ENCODE measurements at regions not wholly inside any gene's neighbourhood (a gene's known extent, or its start where the extent isn't known, plus 50 kb on each side); places are given as distances from the start of the nearest gene placed in this dataset.

DNA sequence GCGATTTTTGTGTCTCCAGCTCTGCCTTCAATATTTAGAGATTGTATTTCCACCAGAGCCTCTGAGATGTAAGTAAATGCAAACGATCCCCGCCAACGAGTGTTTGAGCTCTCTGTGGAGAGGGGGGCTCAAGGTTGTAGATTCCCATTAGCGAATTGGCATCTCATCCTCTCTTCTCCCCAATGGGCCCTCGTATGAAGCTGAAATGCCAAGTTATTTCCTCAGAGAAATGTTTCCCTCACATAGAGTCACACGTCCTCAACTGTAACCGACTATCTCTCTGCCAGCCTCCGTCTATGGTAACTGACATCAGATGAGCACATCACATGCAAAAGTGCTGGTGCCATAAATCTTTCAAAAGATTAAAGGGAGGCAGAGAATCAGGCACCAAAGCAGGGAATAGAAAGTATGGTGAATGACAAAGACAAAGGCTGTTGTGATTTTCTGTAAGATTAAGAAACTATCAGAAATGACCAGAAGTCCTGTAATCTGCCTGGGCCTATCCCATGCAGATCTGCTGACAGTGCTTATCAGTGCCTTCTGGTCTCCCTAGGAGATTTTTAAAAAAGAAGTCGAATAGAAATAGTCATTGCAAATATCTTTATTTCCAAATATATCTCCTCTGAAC lies 157.1 kb downstream of the PDGFRA start:
- no peak overlapping the region for H4K8ac ChIP-seq (ENCODE audit: low read depth, low read length)
- no peak overlapping the region for H4K5ac ChIP-seq (ENCODE audit: low read length)
- no peak overlapping the region for H3K4me3 ChIP-seq (ENCODE audit: low read length)
- no peak overlapping the region for H3K4ac ChIP-seq (ENCODE audit: low read depth, low read length)
- no peaks in the 10 kb centered on the region for H3K27me3 ChIP-seq (ENCODE audit: insufficient read depth, low read length, poor library complexity)
- no peak overlapping the region for H2BK5ac ChIP-seq (ENCODE audit: low read length)
- no peak overlapping the region for H3K4me2 ChIP-seq (ENCODE audit: low read length)
- no peak overlapping the region for H3K9ac ChIP-seq (ENCODE audit: low read length)
- no CpG with 5 or more reads among the region's 10 CpGs for WGBS (ENCODE audit: extremely low coverage, insufficient coverage, low lambda C conversion rate)
- no peaks in the 10 kb centered on the region for H3K79me1 ChIP-seq (ENCODE audit: low read length)
- no peaks in the 10 kb centered on the region for H3K36me3 ChIP-seq (ENCODE audit: control insufficient read depth, insufficient read depth, low read length)
- H3K79me2 ChIP-seq (ENCODE audit: control insufficient read depth, insufficient read depth, low read length), result no peaks in the 10 kb centered on the region
- DNase-seq, result no peak
- H2AK5ac ChIP-seq (ENCODE audit: low read length), result no peak overlapping the region
- no peak overlapping the region for H3K23ac ChIP-seq (ENCODE audit: low read length)
- no peak overlapping the region for H3K27ac ChIP-seq (ENCODE audit: low read depth, low read length)
- H3K18ac ChIP-seq (ENCODE audit: low read length), result no peak overlapping the region
- H2BK120ac ChIP-seq (ENCODE audit: low read depth, low read length), result no peak overlapping the region
- no peak overlapping the region for H2BK15ac ChIP-seq (replicated peaks; ENCODE audit: low read depth)
- H3K56ac ChIP-seq (ENCODE audit: low read length), result no peak overlapping the region
- H3K4me1 ChIP-seq (ENCODE audit: control insufficient read depth, low read depth, low read length), result no peaks in the 10 kb centered on the region

GRCh38 chr4:54386693-54387092 lies 157.6 kb downstream of the PDGFRA start:
- no peak overlapping the region for H4K8ac ChIP-seq (ENCODE audit: low read depth, low read length)
- no peak for DNase-seq
- no peak overlapping the region for H2BK5ac ChIP-seq (ENCODE audit: low read length)
- no peak overlapping the region for H3K9ac ChIP-seq (ENCODE audit: low read length)
- H3K23ac ChIP-seq (ENCODE audit: low read length), result no peak overlapping the region
- H3K79me2 ChIP-seq (ENCODE audit: control insufficient read depth, insufficient read depth, low read length), result no peaks in the 10 kb centered on the region
- H3K27ac ChIP-seq (ENCODE audit: low read depth, low read length), result no peak overlapping the region
- H4K5ac ChIP-seq (ENCODE audit: low read length), result no peak overlapping the region
- no peaks in the 10 kb centered on the region for H3K27me3 ChIP-seq (ENCODE audit: insufficient read depth, low read length, poor library complexity)
- no peak overlapping the region for H2BK15ac ChIP-seq (replicated peaks; ENCODE audit: low read depth)
- no peaks in the 10 kb centered on the region for H3K79me1 ChIP-seq (ENCODE audit: low read length)
- H2AK5ac ChIP-seq (ENCODE audit: low read length), result no peak overlapping the region
- H3K18ac ChIP-seq (ENCODE audit: low read length), result no peak overlapping the region
- H3K4me3 ChIP-seq (ENCODE audit: low read length), result no peak overlapping the region
- no peak overlapping the region for H3K56ac ChIP-seq (ENCODE audit: low read length)
- H3K36me3 ChIP-seq (ENCODE audit: control insufficient read depth, insufficient read depth, low read length), result no peaks in the 10 kb centered on the region
- no peak overlapping the region for H3K4me2 ChIP-seq (ENCODE audit: low read length)
- H3K4ac ChIP-seq (ENCODE audit: low read depth, low read length), result no peak overlapping the region
- H3K4me1 ChIP-seq (ENCODE audit: control insufficient read depth, low read depth, low read length), result no peaks in the 10 kb centered on the region
- WGBS (ENCODE audit: extremely low coverage, insufficient coverage, low lambda C conversion rate), result no CpG with 5 or more reads among the region's 1 CpG
- no peak overlapping the region for H2BK120ac ChIP-seq (ENCODE audit: low read depth, low read length)

GRCh38 chr4:54390670-54391069 lies 161.6 kb downstream of the PDGFRA start:
- no peaks in the 10 kb centered on the region for H3K27me3 ChIP-seq (ENCODE audit: insufficient read depth, low read length, poor library complexity)
- no peak overlapping the region for H3K18ac ChIP-seq (ENCODE audit: low read length)
- no peak overlapping the region for H2AK5ac ChIP-seq (ENCODE audit: low read length)
- H2BK120ac ChIP-seq (ENCODE audit: low read depth, low read length), result no peak overlapping the region
- H2BK15ac ChIP-seq (replicated peaks; ENCODE audit: low read depth), result no peak overlapping the region
- H3K27ac ChIP-seq (ENCODE audit: low read depth, low read length), result no peak overlapping the region
- no peak overlapping the region for H3K4ac ChIP-seq (ENCODE audit: low read depth, low read length)
- H2BK5ac ChIP-seq (ENCODE audit: low read length), result no peak overlapping the region
- no peaks in the 10 kb centered on the region for H3K4me1 ChIP-seq (ENCODE audit: control insufficient read depth, low read depth, low read length)
- H3K23ac ChIP-seq (ENCODE audit: low read length), result no peak overlapping the region
- H3K79me2 ChIP-seq (ENCODE audit: control insufficient read depth, insufficient read depth, low read length), result no peaks in the 10 kb centered on the region
- H3K9ac ChIP-seq (ENCODE audit: low read length), result no peak overlapping the region
- DNase-seq, result peak; percentile 59
- H3K4me3 ChIP-seq (ENCODE audit: low read length), result no peak overlapping the region
- no peak overlapping the region for H3K56ac ChIP-seq (ENCODE audit: low read length)
- no peaks in the 10 kb centered on the region for H3K79me1 ChIP-seq (ENCODE audit: low read length)
- H3K36me3 ChIP-seq (ENCODE audit: control insufficient read depth, insufficient read depth, low read length), result no peaks in the 10 kb centered on the region
- no CpG with 5 or more reads among the region's 3 CpGs for WGBS (ENCODE audit: extremely low coverage, insufficient coverage, low lambda C conversion rate)
- no peak overlapping the region for H3K4me2 ChIP-seq (ENCODE audit: low read length)
- no peak overlapping the region for H4K8ac ChIP-seq (ENCODE audit: low read depth, low read length)
- no peak overlapping the region for H4K5ac ChIP-seq (ENCODE audit: low read length)

DNA sequence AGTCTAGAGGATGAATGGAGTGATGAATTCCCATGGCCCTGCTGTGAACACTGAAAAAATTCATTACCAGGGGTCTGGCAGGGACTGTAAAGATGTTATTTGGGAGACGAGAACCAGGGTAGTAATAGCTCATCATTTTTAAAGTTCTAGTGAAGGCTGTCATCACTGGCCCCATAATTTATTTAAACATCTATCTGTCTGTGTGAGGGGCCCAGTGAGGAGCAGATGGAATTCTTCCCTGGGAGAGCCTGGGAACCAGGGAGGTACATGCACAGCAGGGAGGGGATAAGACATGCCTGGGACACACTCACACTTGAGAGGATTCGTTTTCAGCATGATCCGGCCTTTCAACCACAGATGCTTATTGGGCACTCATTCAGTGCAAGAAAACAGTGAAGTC lies 162.0 kb downstream of the PDGFRA start:
- Histone ChIP-seq H2BK120ac (ENCODE audit: low read depth, low read length) (no peak overlapping the region), H2BK15ac (replicated peaks; ENCODE audit: low read depth) (no peak overlapping the region)
- no CpG with 5 or more reads among the region's 3 CpGs for WGBS (ENCODE audit: extremely low coverage, insufficient coverage, low lambda C conversion rate)

GRCh38 chr4:54392479-54392878 lies 163.4 kb downstream of the PDGFRA start:
- no peaks in the 10 kb centered on the region for H3K27me3 ChIP-seq (ENCODE audit: insufficient read depth, low read length, poor library complexity)
- H3K18ac ChIP-seq (ENCODE audit: low read length), result no peak overlapping the region
- H3K4ac ChIP-seq (ENCODE audit: low read depth, low read length), result no peak overlapping the region
- H3K56ac ChIP-seq (ENCODE audit: low read length), result no peak overlapping the region
- H2BK120ac ChIP-seq (ENCODE audit: low read depth, low read length), result no peak overlapping the region
- no peak overlapping the region for H2BK5ac ChIP-seq (ENCODE audit: low read length)
- WGBS (ENCODE audit: extremely low coverage, insufficient coverage, low lambda C conversion rate), result no CpG with 5 or more reads among the region's 1 CpG
- H3K4me1 ChIP-seq (ENCODE audit: control insufficient read depth, low read depth, low read length), result no peaks in the 10 kb centered on the region
- no peak overlapping the region for H2AK5ac ChIP-seq (ENCODE audit: low read length)
- H3K4me2 ChIP-seq (ENCODE audit: low read length), result no peak overlapping the region
- H2BK15ac ChIP-seq (replicated peaks; ENCODE audit: low read depth), result no peak overlapping the region
- no peak overlapping the region for H4K5ac ChIP-seq (ENCODE audit: low read length)
- no peak overlapping the region for H3K9ac ChIP-seq (ENCODE audit: low read length)
- no peaks in the 10 kb centered on the region for H3K79me1 ChIP-seq (ENCODE audit: low read length)
- H4K8ac ChIP-seq (ENCODE audit: low read depth, low read length), result no peak overlapping the region
- H3K27ac ChIP-seq (ENCODE audit: low read depth, low read length), result no peak overlapping the region
- H3K4me3 ChIP-seq (ENCODE audit: low read length), result no peak overlapping the region
- no peaks in the 10 kb centered on the region for H3K79me2 ChIP-seq (ENCODE audit: control insufficient read depth, insufficient read depth, low read length)
- H3K36me3 ChIP-seq (ENCODE audit: control insufficient read depth, insufficient read depth, low read length), result no peaks in the 10 kb centered on the region
- no peak for DNase-seq
- H3K23ac ChIP-seq (ENCODE audit: low read length), result no peak overlapping the region

More for the DNA sequence above, 162.0 kb downstream of the PDGFRA start:
- Histone ChIP-seq H3K27ac (ENCODE audit: low read depth, low read length) (no peak overlapping the region), H3K23ac (ENCODE audit: low read length) (no peak overlapping the region), H3K4ac (ENCODE audit: low read depth, low read length) (no peak overlapping the region), H3K18ac (ENCODE audit: low read length) (no peak overlapping the region), H2AK5ac (ENCODE audit: low read length) (no peak overlapping the region), H3K79me1 (ENCODE audit: low read length) (no peaks in the 10 kb centered on the region), H3K27me3 (ENCODE audit: insufficient read depth, low read length, poor library complexity) (no peaks in the 10 kb centered on the region), H2BK5ac (ENCODE audit: low read length) (no peak overlapping the region), H3K56ac (ENCODE audit: low read length) (no peak overlapping the region), H3K36me3 (ENCODE audit: control insufficient read depth, insufficient read depth, low read length) (no peaks in the 10 kb centered on the region), H4K5ac (ENCODE audit: low read length) (no peak overlapping the region), H3K4me3 (ENCODE audit: low read length) (no peak overlapping the region), H3K4me1 (ENCODE audit: control insufficient read depth, low read depth, low read length) (no peaks in the 10 kb centered on the region), H3K9ac (ENCODE audit: low read length) (no peak overlapping the region), H3K4me2 (ENCODE audit: low read length) (no peak overlapping the region), H3K79me2 (ENCODE audit: control insufficient read depth, insufficient read depth, low read length) (no peaks in the 10 kb centered on the region), H4K8ac (ENCODE audit: low read depth, low read length) (no peak overlapping the region)
- peak; percentile 39 for DNase-seq

- no peak overlapping the region for H3K4ac ChIP-seq (ENCODE audit: low read depth, low read length)
- no peaks in the 10 kb centered on the region for H3K79me1 ChIP-seq (ENCODE audit: low read length)
- no peak overlapping the region for H2BK5ac ChIP-seq (ENCODE audit: low read length)
- no peak overlapping the region for H3K56ac ChIP-seq (ENCODE audit: low read length)
- no peak overlapping the region for H4K8ac ChIP-seq (ENCODE audit: low read depth, low read length)
- no peaks in the 10 kb centered on the region for H3K36me3 ChIP-seq (ENCODE audit: control insufficient read depth, insufficient read depth, low read length)
- H3K4me1 ChIP-seq (ENCODE audit: control insufficient read depth, low read depth, low read length), result no peaks in the 10 kb centered on the region
- no peak overlapping the region for H2BK15ac ChIP-seq (replicated peaks; ENCODE audit: low read depth)
- H2AK5ac ChIP-seq (ENCODE audit: low read length), result no peak overlapping the region
- H2BK120ac ChIP-seq (ENCODE audit: low read depth, low read length), result no peak overlapping the region
- no peak overlapping the region for H3K4me3 ChIP-seq (ENCODE audit: low read length)
- no peak overlapping the region for H3K23ac ChIP-seq (ENCODE audit: low read length)
- no peak overlapping the region for H3K9ac ChIP-seq (ENCODE audit: low read length)
- H3K4me2 ChIP-seq (ENCODE audit: low read length), result no peak overlapping the region
- no peaks in the 10 kb centered on the region for H3K27me3 ChIP-seq (ENCODE audit: insufficient read depth, low read length, poor library complexity)
- no peaks in the 10 kb centered on the region for H3K79me2 ChIP-seq (ENCODE audit: control insufficient read depth, insufficient read depth, low read length)
- H3K18ac ChIP-seq (ENCODE audit: low read length), result no peak overlapping the region
- no peak overlapping the region for H4K5ac ChIP-seq (ENCODE audit: low read length)
- no peak overlapping the region for H3K27ac ChIP-seq (ENCODE audit: low read depth, low read length)
- no peak for DNase-seq
- WGBS (ENCODE audit: extremely low coverage, insufficient coverage, low lambda C conversion rate), result no CpG with 5 or more reads among the region's 4 CpGs
These were observed 164.2 kb downstream of the PDGFRA start for GRCh38 chr4:54393243-54393642.
